GM18511 (cell line): ENCODE measurements at regions not wholly inside any gene's neighbourhood (a gene's known extent, or its start where the extent isn't known, plus 50 kb on each side); places are given as distances from the start of the nearest gene placed in this dataset.

Experiments
- ATAC-seq: cut with Tn5 transposase; IDR thresholded peaks from one replicate; pipeline ENCODE4 v1.9.1; 2021; ENCODE audit warnings: mild to moderate bottlenecking, moderate library complexity; ENCODE audit not compliant: unreplicated experiment

DNA sequence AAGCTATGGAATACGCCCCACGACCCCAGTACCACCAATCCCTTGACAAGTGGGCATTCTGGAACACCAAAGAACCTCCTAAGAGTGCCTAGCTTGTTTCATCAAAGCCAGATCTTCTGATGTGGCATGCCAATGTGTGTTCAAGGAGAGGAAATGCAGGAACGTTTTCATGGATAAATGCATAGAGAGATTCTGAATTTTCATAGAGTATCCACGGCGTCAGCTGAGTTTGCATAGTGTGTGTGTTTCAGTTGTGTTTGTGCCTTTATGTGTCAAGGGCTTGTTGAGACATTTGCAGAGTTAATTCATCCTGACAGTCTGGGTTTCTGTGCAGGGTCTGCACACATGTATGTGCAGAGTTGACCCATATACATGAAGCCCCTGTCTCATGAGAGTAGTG lies 172.7 kb upstream of the LRFN2 start:
- no peak for ATAC-seq

DNA sequence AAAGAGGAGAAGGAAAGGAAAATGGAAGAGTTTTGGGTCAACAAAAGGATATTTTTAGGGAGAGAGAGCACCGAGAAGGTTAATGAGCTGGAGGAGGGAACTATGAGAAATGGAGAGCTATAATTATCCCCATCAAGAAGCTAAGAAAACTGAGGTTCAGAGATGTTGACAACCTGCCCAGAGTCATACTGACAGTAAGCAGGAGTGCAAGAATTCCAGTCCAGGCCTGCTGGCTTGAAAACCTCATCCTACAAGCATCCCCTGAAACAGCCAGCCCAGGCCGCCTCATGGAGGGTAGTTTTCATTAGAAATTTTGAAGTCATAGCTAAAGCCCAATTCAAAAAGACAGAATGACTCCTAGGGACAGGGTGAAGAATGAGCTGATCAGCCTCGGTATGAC lies 172.1 kb upstream of the LRFN2 start:
- ATAC-seq: no peak

DNA sequence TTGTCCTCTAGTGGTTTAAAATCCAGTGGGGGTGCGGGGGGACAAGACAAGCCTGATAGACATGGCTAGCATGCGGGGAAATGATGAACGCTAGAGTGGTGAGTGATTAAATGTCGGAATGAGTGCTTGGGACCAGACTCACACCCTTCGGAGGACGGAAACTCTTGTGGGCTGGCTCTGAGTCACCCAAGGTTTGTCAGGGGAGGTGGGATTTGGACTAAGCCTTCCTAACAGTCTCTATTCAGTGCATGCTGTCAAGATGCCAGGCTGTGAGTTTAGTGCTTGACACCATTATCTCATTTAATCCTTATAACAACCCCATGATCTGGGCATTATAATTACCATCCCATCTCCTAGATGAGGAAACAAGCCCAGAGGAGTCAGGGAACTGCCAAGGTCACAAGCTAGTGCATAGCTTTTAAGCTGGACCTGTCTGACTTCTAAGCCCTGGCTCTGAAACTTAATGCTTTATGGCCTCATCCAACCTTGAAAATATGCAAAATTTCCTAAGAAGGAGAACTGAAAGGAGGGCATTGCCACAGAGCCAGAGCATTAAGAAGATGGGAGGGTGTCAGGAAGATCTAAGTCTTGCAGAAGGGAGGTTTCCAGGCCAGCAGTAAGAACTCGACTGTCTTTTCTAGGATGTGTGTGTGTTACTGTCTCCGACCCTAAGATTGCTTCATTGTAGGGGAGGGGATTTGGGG lies 168.7 kb upstream of the LRFN2 start:
- no peak for ATAC-seq

DNA sequence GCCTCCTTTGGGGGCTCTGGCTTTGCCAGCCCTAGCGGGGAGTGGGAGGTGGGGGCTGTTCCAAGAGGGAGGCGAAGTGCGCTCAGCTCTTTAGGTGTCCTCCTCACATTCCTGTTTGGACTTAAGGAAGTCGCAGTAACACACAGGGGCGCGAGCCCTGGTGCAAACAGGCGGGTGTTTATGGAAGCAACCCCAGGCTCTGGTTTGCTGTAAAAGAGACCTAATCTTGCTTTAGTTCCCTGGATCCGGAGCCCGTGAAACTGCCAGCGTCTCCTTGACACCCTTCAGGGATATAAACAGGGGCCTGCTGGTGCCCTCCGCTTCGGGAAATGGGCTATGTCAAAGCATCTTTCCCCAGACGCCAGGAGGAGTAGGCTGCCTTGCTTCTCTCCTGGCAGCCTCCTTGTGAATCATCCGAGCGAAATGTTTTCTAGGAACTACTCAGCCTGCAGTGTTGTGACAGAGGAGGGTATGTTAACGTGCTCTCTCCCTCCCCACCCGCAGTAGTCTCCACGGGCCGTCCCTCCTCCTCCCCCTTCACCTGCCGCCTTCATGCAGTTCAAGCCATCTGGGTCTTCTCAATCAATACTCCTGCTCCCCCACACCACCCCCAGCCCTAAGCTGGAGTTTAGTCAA lies 168.0 kb upstream of the LRFN2 start:
- ATAC-seq: no peak

DNA sequence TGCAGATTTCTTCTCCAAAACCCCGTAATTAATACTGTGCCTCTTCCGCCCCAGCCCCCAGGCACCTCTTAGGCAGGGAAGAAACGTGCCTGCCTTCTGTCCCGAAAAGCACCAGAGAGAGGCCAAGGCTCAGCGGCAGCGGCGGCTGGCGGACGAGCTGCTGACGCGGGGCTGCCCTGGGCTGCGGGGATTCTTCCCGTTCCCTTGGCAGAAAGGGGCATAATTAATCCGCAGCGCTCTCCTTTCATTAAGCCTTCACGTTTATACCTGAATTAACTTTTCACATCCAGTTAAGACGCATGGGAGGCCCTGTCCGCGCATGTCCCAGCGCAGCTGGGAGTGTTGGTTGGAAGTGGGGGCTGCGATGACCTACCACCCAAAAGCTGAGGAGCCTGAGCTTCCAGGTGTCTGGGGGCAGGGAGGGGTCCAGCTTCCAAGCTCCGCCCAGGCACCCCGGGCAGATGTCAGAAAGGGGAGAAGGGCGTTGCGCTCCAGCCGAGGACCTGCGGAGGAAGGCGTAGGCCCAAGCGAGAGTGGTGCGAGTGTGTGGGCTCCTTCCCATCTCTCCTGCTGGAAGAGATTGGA lies 167.4 kb upstream of the LRFN2 start:
- ATAC-seq: no peak

DNA sequence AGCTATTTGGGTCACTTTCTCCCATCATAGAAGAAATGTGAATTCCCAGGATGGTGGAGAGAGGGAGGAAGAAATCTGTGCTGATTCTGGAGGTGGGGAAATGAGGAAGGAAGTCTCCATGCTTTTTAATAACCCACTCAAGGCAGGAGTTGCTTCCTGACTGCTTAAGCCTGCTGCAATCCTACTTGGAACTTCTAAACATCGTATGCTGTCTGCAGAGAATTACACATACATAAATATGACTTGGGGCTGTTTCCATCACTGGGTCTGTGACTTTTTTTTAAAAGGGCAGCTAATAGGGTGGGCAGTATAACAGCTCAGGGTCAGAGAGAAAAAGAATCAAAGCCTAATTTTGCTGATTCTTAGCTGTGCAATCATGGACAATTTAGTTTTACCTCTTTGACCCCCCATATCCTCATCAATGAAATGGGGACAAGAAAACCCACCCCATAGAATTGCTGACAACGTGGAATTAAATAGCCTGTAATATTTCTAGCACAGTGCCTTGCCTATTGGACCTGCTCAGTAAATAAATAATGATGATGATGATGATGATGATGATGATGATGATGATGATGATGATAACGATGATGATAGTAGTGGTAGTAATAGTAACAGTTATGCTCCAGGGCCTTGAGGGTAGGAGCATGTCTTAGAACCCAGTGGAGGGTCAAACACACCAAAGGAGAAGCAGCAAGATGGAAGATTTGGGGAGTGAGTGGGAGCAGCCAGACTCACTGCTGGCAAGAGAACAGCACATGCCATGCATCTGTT lies 166.7 kb upstream of the LRFN2 start:
- no peak for ATAC-seq

DNA sequence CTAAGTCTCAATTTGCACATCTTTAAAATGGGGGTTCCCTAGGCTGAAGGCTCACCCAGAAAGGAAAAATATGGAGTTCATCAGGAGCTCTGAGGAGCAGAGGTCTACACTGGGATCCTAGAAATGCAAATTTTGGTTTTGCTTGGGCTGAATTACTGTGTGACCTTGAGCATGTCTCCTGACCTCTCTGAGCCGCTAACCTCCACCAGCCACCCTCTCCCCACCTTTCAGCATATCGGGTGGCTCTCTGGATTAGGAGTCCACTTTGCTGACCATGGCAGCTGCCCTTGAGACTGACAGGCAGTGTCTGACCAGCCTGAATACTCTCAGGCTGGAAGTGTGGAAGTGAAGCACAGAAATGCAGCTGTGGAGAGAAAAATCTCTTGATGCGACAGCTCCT lies 165.9 kb upstream of the LRFN2 start:
- ATAC-seq: no peak

DNA sequence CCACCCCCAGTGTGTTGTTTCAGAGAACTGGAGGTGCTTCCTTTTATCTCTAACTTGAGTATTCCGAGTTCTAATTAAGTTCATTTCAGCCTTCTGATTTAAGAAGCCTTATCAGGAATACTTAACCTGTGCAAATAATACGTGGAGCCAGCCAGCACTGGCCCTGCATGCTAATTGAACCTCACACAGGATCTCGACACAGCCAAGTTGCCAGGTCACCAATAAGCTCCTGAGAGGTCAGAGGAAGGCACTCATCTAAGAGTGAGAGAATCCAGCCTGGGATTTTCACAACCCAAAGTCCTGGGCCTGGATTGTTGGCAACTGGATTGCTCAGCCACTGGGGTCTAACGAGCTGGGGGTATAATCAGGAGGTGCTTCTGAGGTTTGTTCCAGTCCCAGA lies 157.7 kb upstream of the LRFN2 start:
- no peak for ATAC-seq

DNA sequence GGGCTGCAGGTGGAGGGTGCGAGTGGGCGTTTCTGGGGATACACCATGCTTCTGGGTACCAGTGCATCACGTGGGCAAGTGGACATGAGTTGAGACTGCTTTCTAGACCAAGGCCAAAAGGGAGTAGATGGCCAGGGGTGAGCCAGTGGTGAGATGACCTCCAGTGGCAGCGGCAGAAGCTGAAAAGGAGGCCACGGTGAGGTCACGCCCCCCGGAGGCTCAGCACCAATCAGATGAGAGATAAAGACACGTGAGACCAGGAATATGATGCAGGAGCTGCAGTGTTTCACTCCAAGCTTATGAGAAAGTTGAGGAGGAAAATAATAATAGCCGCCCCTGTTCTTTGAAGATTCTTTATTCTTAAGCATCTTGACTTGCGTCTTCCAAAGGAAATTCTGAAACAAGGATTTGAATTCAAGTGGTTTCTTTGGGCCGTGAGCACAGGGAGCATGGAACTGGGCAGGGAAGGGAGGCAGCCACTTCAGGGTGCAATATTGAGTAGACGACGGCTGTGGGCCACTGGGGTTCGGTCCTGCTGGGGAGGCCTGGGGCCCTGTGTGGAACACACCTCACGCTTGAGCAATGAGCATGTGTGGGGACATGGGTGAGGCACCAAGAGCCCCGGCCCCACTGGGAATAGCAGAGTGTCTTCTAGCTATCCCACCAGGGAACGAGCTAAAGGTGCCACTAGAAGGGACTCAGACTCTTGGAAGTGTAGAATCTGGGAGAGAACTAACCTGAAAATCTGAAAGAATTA lies 156.7 kb upstream of the LRFN2 start:
- no peak for ATAC-seq

DNA sequence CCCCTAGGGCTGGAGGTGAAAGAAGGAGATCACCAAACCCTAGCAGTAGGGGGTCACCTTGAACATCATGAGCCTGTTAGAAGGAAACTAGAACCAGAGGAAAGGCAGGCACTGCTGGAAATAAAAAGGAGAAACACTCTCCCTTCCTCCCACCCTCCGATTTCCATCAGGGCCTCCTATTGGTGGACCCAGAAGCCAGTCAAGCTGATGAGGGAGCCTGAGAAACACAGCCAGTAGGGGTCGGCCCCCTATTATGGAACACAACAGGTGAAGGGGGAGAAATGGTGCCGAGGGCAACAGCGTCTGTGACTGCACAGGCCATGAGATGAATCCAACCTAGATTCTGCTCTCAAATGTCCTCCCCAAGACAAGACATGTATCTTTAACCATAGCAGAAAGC lies 156.1 kb upstream of the LRFN2 start:
- ATAC-seq: no peak

DNA sequence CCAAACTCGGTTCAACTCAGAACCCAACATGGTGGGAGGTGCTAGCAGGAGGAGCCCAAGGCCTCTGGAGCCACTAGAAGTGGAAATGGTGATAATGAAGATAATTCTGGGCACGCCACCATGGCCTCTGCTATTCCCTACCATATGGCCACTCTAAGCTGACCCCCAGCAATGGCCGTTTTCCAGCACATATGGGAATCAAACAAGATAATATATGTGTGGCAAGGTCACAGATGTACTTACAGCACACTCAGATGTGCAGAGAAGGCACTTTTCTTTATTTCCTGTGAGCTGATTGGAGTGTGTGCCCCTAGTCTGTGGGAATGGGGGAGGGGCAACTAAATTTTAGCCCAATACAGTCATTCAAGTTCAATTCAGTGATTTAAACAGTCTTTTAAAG lies 153.4 kb upstream of the LRFN2 start:
- no peak for ATAC-seq

DNA sequence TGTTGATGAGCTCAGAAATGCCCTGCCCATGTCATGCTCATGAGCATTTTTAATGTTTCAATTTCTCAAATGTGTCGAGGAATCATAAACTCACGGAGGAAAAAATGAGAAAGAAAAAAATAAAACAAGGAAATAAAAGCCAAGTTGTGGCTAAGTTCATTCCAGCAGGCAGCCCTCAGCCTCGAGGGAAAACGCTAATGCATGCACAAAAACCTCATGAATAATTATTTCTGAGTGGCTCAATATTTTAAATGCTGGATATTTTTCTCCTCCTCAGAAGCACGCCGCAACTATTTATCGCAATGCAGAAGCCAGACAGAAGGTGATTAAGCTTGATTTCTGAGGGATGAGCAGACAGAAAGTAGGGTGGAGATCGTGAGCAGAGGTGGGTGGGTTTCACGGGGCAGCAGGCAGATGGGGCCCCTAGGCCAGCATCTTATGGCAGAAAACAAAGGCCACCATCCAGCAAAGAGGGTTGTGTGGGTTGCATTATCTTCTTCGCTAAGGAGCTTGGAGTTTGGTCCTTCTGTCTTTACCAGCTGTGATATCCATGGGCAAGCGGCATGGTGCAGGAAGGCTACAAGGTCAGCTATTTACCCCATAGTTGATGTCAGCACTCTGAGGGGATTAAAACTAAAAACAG lies 151.5 kb upstream of the LRFN2 start:
- no peak for ATAC-seq

DNA sequence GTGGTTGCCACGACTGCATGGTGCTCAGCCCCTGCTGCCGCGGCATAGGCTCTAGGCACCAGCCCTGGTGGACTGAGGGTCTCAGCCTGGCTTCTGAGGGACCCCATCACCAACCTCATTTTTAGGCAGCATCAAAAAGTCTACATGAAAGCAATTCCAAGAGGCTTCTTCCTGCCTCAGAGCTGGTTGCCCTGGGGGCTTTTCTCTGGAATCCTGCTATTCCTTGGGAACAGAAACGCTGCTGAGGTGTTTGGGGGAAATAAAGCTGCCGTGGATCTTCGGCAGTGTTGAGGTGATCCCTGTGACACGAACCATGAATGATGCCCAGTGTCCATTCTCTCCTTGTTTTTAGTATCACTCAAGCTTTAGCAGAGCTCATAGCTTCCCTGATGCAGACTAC lies 148.4 kb upstream of the LRFN2 start:
- ATAC-seq: no peak

DNA sequence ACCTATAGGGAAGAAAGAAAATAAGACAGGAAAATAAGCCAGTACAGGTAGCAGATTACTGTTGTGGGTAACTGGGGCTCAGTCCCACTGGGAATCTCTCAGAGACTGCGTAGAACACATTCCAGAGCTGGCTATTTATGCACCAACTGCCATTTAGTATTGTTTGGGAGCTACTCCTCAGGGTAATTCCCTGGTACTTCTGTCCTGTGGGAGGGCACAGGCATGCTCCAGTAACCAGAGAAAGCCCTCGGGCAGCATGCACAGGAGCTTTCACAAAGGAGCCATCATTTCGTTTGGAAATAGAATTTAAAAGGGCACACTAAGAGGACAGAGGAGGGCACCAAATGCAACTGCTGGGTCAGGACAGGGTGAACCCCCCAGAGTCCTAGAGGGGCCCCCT lies 148.0 kb upstream of the LRFN2 start:
- ATAC-seq: no peak

DNA sequence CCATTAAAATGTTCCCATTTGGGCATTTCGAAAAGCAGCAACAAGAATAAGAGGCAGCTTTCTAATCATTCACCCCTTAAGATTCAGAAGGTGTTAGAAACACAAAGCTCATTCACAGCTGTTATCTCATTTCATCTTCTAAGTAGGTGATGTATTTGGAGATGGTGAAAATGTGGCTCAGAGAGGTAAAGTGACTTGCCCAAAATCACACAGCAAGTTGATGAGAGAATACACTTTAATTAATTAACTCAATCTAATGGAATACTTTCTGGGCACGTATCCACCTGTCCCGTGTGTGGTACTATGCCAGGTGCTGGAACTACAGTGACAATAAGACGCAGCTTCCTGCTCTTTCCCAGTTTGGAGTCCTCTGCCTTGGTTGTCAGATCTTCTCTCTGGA lies 147.4 kb upstream of the LRFN2 start:
- no peak for ATAC-seq

DNA sequence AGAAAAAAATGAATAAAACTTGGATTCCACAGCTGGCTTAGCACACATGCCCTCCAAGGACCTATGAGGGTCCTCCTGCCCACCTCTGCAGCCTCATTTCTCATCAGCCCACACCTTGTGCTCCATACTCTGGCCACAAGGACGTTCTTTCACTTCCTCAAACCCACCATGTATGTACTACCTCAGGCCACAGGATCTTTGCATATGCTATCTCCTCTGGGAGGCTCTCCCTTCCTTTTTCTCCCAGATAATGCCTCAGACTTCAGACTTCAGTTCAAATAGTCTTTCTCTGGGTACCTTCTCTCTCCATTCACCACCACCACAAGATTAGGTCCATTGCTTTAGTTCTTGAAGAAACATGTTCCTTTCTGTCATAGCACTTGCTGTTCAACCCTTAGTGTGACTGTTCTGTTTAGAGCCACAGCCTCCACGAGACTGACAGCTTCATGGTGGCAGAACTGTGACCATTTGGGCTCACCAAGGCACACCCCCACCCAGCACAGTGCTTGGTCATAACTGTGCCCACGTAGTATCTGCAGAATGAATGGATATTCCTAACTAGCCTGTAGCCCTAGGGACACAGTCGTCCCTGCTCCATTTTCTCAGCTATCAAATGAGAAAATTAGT lies 146.7 kb upstream of the LRFN2 start:
- ATAC-seq: no peak

DNA sequence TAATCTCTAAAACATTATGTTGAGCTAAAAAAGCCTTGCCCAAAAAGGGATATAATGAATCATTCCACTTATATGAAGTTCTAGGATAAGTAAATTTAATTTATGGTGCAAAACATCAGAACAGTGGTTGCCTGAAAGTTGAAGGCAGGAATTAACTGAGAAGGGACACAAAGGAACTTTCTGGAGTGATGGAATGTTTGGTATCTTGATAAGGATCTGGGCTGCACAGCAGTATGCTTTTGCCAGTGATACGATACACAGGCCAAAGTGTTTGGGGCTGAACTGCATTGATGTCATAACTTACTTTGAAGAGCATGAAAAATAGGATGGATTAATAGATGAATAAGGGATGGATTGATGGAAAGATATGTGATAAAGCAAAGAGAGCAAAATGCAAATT lies 146.1 kb upstream of the LRFN2 start:
- no peak for ATAC-seq

DNA sequence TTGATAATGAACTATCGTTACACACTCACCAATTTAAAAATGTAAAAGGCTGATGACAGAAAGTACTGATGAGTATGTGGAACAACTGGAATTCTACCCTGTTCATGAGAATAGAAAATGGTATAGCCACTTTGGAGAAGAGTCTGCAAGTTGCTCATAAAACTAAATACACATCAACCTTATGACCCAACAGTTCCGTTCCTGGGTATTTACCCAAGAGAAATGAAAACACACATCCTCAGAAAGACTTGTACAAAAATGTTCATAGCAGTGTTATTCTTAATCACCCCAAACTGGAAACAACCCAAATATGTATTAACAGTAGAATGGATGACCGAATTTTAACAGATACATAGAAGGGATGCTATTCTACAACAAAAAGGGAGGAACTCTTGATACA lies 145.7 kb upstream of the LRFN2 start:
- no peak for ATAC-seq

DNA sequence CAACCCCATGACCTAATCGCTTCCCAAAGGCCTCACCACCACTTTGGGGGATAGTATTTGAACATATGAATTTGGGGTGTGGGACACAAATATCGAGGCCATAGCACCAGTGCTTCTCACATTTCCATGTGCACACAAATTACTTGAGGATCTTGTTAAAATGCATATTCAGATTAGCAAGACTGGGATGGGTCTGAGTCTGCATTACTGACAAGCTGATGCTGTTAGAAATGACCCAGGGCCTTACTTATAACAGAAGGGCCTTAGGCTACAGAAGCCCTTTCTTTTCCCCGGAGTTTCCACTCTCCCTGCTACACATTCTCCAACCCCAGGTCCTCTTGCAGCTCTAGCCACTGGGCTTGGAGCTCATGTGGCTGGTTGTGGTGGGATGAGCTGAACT lies 141.5 kb upstream of the LRFN2 start:
- ATAC-seq: no peak

DNA sequence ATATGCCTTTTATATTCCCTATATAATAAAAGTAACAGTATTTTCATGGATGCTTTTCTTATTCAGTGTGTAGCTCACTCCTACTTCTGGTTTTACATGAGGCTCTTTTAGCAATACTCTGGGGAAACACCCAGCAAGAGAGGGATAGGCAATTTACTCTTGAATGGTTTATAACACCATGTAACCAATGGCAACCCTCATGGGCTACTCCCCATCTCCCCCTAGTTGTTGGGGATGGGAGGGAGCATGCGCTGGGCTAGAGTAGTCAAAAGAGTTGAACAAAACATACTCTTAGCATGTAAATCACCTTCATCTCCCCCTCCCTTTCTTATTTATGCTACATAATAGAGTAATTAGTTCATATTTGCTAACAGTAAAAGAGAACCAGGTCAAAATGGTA lies 140.1 kb upstream of the LRFN2 start:
- no peak for ATAC-seq
